Lower leg skin (tissue), 4 donors: ENCODE measurements at regions not wholly inside any gene's neighbourhood (a gene's known extent, or its start where the extent isn't known, plus 50 kb on each side); places are given as distances from the start of the nearest gene placed in this dataset.

Source experiments
- DNase-seq, 2 donors: peaks; one replicate each; pipeline ENCODE4 v3.0.0-alpha.2; 2019; ENCODE audit warnings: low spot score in 2 of 2
- H3K4me3 ChIP-seq: fragments of 200-600 bp; sonication (generic); 2 replicates; pipeline ENCODE4 v1.5.1; 2017; ENCODE audit warnings: mild to moderate bottlenecking, low read depth; ENCODE audit not compliant: poor library complexity, severe bottlenecking
- CTCF ChIP-seq, 3 donors: fragments of 450-650 bp; IDR thresholded peaks; one replicate each; pipeline ENCODE4 v1.5.1; 2016; ENCODE audit warnings: antibody characterized with exemption in 3 of 3, mild to moderate bottlenecking in 3 of 3, moderate library complexity in 2 of 3
- POLR2A ChIP-seq, 2 donors: fragments of 450-650 bp; IDR thresholded peaks; one replicate each; pipeline ENCODE4 v1.6.1; 2016 to 2017; ENCODE audit warnings: antibody characterized with exemption in 2 of 2, mild to moderate bottlenecking in 1 of 2, moderate library complexity in 1 of 2
- WGBS, 2 donors: methylation state at CpG; one replicate each; pipeline ENCODE4 v1.1.5; 2018; 5-methylcytosine and 5-hydroxymethylcytosine counted together
- intact Hi-C: fragments of 100-400 bp; cut with DNase I; formaldehyde crosslinking; loops from one replicate; pipeline ENCODE4 v1.15.0; 2023; ENCODE audit warnings: low total_unique reads

DNA sequence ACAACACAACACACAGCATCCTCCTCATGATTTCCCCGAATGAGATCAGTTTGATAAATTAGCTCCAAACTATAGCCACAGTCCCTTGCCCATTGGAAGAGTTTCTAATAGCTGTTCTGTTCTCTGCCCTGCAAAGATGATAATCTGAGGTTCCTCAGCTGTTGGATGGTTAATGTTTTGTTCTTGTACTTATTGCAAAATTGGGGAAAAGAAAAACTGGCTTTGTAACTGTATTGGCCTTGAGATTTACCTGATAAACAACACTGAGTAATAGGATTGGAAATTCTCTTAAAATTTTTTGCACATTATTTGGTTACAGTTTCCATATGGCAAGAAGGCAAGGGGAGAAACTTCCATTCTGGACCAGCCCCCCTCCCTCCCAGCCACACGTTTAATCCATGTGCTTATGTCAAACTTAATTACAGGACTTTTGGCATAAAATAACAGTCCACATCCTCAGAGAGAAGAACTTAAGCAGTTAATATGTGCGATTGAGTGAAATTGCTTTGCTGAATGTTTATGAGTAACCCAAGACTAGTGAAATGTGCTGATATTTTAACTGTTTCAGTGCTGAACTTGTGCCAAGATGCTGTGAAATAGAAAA is 119.1 kb upstream of the ZFHX3 start:
- intact Hi-C loops, result no loop called here

GRCh38 chr16:73166441-73166851 is 118.5 kb upstream of the ZFHX3 start:
- WGBS, 2 donors, result 53 to 66% methylated on average over 5 of the region's 5 CpGs
- intact Hi-C loops, result no loop called here
- DNase-seq, result no peak
- TF ChIP-seq POLR2A (IDR thresholded peaks at IDR 0.05) (no peak), CTCF (IDR thresholded peaks at IDR 0.05) (no peak)
- H3K4me3 ChIP-seq, result no peak overlapping the region

More for the DNA sequence above, 119.1 kb upstream of the ZFHX3 start:
- no peak for DNase-seq
- H3K4me3 ChIP-seq, result no peak overlapping the region
- 31 to 32% methylated on average over 3 of the region's 3 CpGs for WGBS, 2 donors
- TF ChIP-seq CTCF (IDR thresholded peaks at IDR 0.05) (no peak), POLR2A (IDR thresholded peaks at IDR 0.05) (no peak)

DNA sequence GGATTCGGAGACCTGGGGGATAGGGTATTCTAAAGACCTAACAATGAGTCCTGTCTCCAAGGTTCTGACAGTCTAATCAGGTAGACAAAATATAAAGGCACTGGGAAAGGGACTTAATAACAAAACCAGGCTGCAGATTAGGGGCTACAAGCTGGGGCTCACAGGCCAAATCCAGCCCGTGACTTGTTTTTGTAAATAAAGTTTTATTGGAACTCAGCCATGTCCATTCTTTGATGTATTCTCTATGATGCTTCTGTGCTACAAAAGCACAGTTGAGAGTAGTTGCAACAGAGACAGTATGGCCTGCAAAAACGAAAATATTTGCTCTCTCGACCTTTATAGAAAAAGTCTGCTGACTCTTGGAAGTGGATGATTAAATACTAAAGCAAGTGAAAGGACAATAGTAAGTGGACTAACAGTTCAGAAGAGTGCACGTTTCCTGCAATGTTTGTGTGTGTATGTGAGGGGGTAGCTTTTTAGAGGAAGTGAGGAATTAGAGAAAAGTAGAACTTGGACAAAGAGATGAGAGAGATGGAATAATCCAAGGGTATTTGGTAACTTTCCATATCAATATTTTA is 115.4 kb upstream of the ZFHX3 start:
- DNase-seq, result no peak
- 75% methylated on average over 5 of the region's 5 CpGs for WGBS, 2 donors
- H3K4me3 ChIP-seq, result no peak overlapping the region
- TF ChIP-seq POLR2A (IDR thresholded peaks at IDR 0.05) (no peak), CTCF (IDR thresholded peaks at IDR 0.05) (no peak)
- intact Hi-C loops, result no loop called here

DNA sequence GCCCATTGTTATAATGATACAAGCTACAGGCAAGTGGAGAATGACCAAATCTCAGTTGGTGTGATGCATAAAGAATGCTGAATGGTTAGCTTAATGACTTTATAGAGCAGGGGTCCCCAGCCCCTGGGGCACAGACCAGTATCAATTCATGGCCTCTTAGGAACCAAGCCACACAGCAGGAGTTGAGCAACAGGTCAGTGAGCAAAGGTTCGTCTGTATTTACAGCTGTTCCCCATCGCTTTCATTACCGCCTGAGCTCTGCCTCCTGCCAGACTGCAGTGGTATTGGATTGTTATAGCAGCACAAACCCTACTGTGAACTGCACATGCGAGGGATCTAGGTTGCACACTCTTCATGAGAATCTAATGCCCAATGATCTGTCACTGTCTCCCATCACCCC is 114.0 kb upstream of the ZFHX3 start:
- intact Hi-C loops, result no loop called here
- H3K4me3 ChIP-seq, result no peak overlapping the region
- 85 to 90% methylated on average over 4 of the region's 4 CpGs for WGBS, 2 donors
- DNase-seq, result no peak
- TF ChIP-seq POLR2A (IDR thresholded peaks at IDR 0.05), result no peak
- no peak for TF ChIP-seq CTCF (IDR thresholded peaks at IDR 0.05)

GRCh38 chr16:73159296-73159695 is 111.4 kb upstream of the ZFHX3 start:
- TF ChIP-seq POLR2A (IDR thresholded peaks at IDR 0.05), result no peak
- no peak overlapping the region for H3K4me3 ChIP-seq
- DNase-seq, result no peak
- intact Hi-C loops, result no loop called here
- 81 to 94% methylated on average over 5 of the region's 5 CpGs for WGBS, 2 donors

GRCh38 chr16:73157861-73158260 is 109.9 kb upstream of the ZFHX3 start:
- 60 to 63% methylated on average over 3 of the region's 3 CpGs for WGBS, 2 donors
- no peak overlapping the region for H3K4me3 ChIP-seq
- intact Hi-C loops, result no loop called here
- DNase-seq, result no peak
- TF ChIP-seq POLR2A (IDR thresholded peaks at IDR 0.05), result no peak
